ENCODE measurements at regions not wholly inside any gene's neighbourhood (a gene's known extent, or its start where the extent isn't known, plus 50 kb on each side); places are given as distances from the start of the nearest gene placed in this dataset.

DNA sequence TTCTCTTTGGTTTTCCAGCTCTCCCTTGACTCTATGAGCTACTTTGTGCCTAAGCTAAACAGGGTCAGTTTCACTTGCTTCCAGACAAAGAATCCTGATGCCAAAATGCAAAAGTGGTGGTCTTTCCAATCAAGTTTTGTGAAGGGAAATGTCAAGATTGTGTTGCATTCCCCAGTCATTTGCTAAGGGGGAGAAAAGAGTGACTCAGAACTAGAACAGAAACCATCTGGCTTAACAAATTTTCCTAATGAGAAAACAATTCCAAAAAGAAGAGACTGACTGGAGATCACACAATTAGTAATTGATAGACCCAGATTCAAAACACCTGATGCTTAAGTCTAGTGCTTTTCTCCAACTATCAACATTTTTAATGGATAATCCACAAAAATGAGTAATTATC lies 235.1 kb upstream of the DIO2 start:
- no peak for DNase-seq

DNA sequence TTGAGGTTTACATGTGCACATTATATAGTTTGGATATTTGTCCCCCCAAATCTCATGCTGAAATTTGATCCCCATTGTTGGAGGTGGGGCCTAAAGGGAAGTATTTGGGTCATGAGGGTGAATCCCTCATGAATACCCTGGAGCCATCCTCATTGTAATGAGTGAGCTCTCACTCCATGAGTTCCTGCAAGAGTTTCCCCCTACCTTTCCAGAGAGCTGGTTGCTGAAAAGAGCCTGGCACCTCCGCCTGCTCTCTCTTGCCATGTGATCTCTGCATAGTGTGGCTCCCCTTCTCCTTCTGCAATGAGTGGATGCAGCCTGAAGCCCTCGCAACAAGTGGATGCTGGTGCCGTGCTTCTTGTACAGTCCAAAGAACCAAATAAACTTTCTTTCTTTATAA lies 234.3 kb upstream of the DIO2 start:
- DNase-seq: no peak

- no peak for DNase-seq
Observed at GRCh38 chr14:80434574-80435321, 223.4 kb upstream of the DIO2 start.

- no peak for DNase-seq
Observed at GRCh38 chr14:80433811-80434210, 222.5 kb upstream of the DIO2 start.

- no peak for DNase-seq
Observed at GRCh38 chr14:80428671-80429070, 217.4 kb upstream of the DIO2 start.

- no peak for DNase-seq
Observed at GRCh38 chr14:80428171-80428570, 216.9 kb upstream of the DIO2 start.

GRCh38 chr14:80427101-80427500 lies 215.8 kb upstream of the DIO2 start:
- no peak for DNase-seq

- no peak for DNase-seq
Observed at GRCh38 chr14:80426683-80427082, 215.4 kb upstream of the DIO2 start.

GRCh38 chr14:80425686-80426085 lies 214.4 kb upstream of the DIO2 start:
- no peak for DNase-seq

DNA sequence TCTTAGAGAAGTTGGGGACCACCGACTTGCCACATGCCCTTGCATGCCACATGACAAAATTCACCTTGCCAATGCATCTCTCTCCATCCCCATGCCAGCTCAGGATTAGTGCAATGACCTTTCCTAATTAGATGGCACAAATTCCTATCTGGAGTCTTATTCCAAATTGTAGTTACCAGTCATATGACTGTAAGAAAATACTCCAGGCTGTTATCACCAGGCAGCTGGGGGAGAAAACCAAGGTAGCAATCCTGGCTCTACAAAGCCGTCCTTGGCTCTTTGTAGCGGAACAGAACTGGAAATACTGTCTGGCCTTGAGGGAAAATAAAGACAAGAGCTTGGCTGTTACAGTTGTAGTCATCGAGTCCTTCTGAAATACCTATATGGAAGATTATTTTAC lies 208.5 kb upstream of the DIO2 start:
- DNase-seq: no peak

DNA sequence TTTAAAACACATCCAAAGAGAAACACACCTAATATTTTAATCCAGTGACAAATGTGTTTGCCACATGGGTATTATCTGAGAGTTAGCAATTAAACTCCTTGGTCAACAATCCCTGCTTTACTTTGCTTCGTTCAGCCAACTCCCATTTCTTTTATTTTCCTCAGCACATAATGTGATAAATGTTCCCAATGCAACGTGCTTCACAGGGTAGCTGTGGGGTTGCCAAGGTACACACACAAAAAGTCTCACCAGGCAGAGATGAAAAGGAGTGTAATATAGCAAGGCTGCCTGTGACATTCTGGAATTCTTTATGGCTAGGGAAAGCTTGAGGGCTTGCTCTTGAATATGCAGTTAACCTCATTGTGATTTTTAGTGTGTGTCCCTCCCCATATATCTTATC lies 208.0 kb upstream of the DIO2 start:
- no peak for DNase-seq

- no peak for DNase-seq
Observed at GRCh38 chr14:80415636-80416035, 204.3 kb upstream of the DIO2 start.

- no peak for DNase-seq
Observed at GRCh38 chr14:80414080-80414479, 202.8 kb upstream of the DIO2 start.

DNA sequence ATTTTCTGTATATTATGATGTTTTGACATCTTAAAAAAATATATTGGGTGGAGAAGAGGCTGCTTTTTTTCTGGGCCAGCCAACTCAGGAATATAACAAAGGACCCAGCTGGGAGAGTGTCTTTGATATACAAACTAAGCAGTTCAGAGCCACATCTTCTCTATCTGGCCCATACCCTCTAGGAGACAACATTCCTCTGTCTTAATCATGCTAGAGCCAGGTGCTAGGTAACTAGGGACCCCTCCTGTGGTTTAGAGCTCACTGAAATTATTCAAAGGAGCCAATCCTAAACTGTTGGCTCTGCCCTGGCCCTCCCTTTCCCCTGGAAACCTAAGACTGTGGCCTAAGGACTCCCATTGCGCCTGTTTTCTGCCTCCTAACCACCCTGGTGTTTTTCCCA lies 193.1 kb upstream of the DIO2 start:
- DNase-seq: no peak

- DNase-seq: no peak
Observed at GRCh38 chr14:80403036-80403435, 191.7 kb upstream of the DIO2 start.

DNA sequence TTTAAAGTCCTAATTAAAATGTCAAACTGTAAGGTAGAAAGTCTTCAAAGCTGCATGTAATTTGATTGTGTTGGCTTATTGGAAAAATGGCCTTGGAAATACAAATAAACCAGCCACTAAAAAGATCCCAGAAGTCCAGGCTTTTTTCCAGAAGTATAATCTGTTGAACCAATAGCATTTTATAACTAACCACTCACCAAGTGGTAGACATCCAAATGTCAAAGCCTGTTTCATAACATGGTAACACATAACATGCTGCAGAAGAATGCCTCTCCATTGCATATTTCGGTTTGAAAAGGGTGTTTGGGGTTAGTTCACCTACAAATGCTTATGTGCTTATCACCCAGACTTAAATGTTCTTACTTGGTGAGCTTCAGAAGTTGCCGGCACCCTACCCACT lies 183.7 kb upstream of the DIO2 start:
- DNase-seq: no peak

DNA sequence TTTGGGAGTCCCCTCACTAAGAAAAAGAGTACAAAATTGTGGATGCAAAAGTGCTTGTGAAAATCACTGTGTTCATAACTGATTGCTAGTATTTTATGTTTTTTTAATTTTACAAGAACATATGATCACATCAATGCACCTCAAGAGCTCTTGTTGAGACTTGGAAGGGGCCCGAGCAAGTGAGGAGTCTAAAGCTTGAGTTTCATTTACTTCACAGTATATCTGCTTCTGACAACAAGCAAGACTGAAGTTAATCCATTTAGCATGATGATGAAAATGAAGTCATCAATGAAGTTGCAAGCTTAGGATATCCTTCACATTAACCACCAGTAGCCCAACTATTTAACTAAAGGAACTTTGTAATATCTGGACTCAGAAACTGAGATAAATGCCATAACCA lies 182.5 kb upstream of the DIO2 start:
- no peak for DNase-seq

- DNase-seq: no peak
Observed at GRCh38 chr14:80390906-80391305, 179.6 kb upstream of the DIO2 start.

DNA sequence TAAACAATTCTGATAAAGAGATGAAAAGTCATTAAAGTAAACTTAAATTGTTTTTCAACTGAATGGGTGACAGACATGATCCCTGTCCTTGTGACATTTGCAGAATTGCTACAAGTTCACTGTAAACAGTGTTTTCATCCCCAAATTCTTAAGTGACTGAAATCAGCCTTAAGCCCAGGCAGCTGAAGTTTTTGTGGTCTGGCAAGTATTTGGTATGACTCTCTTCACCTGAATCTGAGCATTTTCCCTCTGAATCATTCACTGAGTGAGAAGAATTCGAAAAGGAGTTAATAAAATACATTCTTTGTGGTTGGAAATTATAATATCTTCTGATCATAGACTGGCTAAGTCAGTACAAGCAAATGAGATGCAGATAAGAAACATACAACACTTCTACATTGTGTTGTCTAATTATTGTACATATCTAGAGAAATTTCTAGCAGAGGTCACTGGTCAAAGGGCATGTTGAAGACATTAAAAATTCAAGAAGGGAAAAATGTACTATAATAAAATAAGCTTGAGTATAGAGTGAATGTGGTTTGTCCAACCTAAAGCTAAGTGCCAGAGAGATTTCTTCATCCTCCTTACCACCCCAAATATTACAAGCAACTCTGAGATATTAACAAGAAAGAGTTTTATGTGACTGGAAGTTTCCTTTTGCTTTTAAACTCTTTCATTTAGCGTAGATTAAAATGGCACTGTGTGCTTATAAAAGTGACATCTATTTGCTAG lies 177.8 kb upstream of the DIO2 start:
- DNase-seq: no peak

DNA sequence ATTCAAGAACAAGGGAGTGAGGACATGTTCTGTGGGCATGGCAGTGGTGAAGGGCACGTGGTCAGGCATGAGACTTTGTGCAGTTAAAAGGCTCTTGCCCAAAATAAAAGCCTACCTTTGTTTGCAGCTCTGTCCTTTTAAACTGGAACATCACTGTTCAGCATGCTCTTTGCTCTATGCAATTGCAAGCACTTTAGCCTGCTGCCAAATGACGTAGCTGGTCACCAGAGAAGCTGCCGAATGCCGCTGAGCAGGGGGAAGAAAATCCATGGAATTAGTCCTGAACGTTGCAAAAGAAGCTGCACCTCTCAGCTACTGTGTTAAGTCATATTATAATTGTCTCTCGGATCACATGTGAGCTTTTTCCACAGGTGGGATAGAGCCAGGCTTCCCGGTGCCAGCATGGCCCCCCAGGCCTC lies 176.3 kb upstream of the DIO2 start:
- DNase-seq: no peak

DNA sequence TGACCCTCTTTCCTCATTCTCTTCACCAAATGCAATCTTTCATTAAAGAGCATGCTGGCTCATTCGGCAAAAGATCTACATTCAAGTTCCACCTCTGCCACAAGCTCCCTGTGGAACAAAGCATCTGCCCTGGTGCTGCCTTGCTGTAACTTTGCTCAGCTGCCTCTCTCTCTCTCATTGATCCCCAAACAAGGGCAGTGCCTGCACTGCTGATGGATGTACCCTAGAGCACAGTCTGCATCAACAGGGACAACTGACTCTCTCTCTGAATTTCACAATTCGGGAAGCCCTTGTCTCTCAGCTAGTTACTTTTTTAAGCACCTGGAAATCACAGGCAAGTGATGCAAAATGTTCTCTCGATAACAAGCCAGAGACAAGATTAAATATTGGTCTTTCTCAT lies 174.0 kb upstream of the DIO2 start:
- DNase-seq: no peak

GRCh38 chr14:80383223-80383622 lies 171.9 kb upstream of the DIO2 start:
- DNase-seq: no peak

- DNase-seq: no peak
Observed at GRCh38 chr14:80381807-80382363, 170.6 kb upstream of the DIO2 start.

DNA sequence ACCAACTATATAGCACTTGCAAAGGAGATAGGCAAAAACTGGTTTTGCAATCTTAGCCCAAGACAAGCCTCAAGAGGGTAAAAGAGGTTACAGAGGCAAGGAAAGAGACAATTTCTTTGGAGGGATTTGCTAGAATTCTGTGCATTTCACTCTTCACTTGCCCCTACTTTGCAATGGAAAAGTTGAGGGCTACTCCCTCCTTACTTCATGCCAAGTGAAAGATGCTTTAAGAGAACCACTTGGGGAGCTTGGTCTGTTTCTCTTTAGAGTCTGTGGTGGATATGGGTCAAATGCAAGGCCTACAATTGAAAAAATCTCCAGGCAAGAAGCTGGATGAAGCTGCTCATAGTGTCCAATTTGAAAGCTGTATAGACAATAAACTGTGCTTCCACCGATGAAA lies 167.7 kb upstream of the DIO2 start:
- no peak for DNase-seq

All from MV-4-11 (cell line).